Hepatic stellate cell (primary cell): ENCODE measurements at regions not wholly inside any gene's neighbourhood (a gene's known extent, or its start where the extent isn't known, plus 50 kb on each side); places are given as distances from the start of the nearest gene placed in this dataset.
"Not testable (repeated sequence)": the region's sequence is repeated elsewhere in the genome, so short reads cannot be mapped to it uniquely, and the experiment has no call there.

Experiments used
- DNase-seq: peaks from one replicate; pipeline ENCODE4 v3.0.0; 2011; ENCODE audit warnings: low spot score

- no peak for DNase-seq
Measured at GRCh38 chr1:198934426-198934825, 295.6 kb downstream of the PTPRC start.

GRCh38 chr1:198934901-198935305 is 296.1 kb downstream of the PTPRC start:
- no peak for DNase-seq

GRCh38 chr1:198935306-198935921 is 296.6 kb downstream of the PTPRC start:
- peak; percentile 27 for DNase-seq

GRCh38 chr1:198936371-198937083 is 297.7 kb downstream of the PTPRC start:
- DNase-seq, result peak; percentile 12

- DNase-seq, result peak; percentile 84
Measured at GRCh38 chr1:198937231-198938031, 298.6 kb downstream of the PTPRC start.

- DNase-seq, result no peak
Measured at GRCh38 chr1:198939286-198939685, 300.4 kb downstream of the PTPRC start.

GRCh38 chr1:198939956-198940355 is 301.1 kb downstream of the PTPRC start:
- DNase-seq, result no peak

- no peak for DNase-seq
Measured at GRCh38 chr1:198942466-198942865, 303.6 kb downstream of the PTPRC start.

GRCh38 chr1:198943484-198944187 is 304.8 kb downstream of the PTPRC start:
- no peak for DNase-seq

GRCh38 chr1:198947456-198947855 is 308.6 kb downstream of the PTPRC start:
- DNase-seq, result no peak

- DNase-seq, result no peak
Measured at GRCh38 chr1:198948895-198949659, 310.2 kb downstream of the PTPRC start.

- DNase-seq, result no peak
Measured at GRCh38 chr1:198950036-198950435, 311.2 kb downstream of the PTPRC start.

GRCh38 chr1:198955085-198955484 is 316.2 kb downstream of the PTPRC start:
- no peak for DNase-seq

- DNase-seq, result no peak
Measured at GRCh38 chr1:198957044-198957443, 318.2 kb downstream of the PTPRC start.

GRCh38 chr1:198959032-198959431 is 320.2 kb downstream of the PTPRC start:
- no peak for DNase-seq

GRCh38 chr1:198959676-198960075 is 320.8 kb downstream of the PTPRC start:
- no peak for DNase-seq

GRCh38 chr1:198963796-198964195 is 325.0 kb downstream of the PTPRC start:
- DNase-seq, result not testable (repeated sequence)

- no peak for DNase-seq
Measured at GRCh38 chr1:198966519-198966918, 327.7 kb downstream of the PTPRC start.

GRCh38 chr1:198967566-198967965 is 328.7 kb downstream of the PTPRC start:
- no peak for DNase-seq

- no peak for DNase-seq
Measured at GRCh38 chr1:198968866-198969265, 330.0 kb downstream of the PTPRC start.

- DNase-seq, result no peak
Measured at GRCh38 chr1:198969981-198970380, 331.1 kb downstream of the PTPRC start.

GRCh38 chr1:198970916-198971315 is 332.1 kb downstream of the PTPRC start:
- no peak for DNase-seq
